IMR-90 (cell line): ENCODE measurements at regions not wholly inside any gene's neighbourhood (a gene's known extent, or its start where the extent isn't known, plus 50 kb on each side); places are given as distances from the start of the nearest gene placed in this dataset.

Experiments used
- ATAC-seq: fragments of 200-7000 bp; cut with Tn5 transposase; 2 replicates; pipeline ENCODE4 v1.9.1; 2020; ENCODE audit warnings: low read depth, mild to moderate bottlenecking, moderate library complexity
- BruUV-seq: library from RNA; stranded (reverse); fragments of 400-500 nt; replicated peaks from 2 replicates; lab custom pipeline; 2021; lab: Mats Ljungman, UMichigan
- CTCF ChIA-PET: fragments of 300-600 bp; formaldehyde crosslinking; extraction: SDS; loops from one replicate; lab custom pipeline; 2021; ENCODE audit warnings: antibody characterized with exemption; lab: Yijun Ruan, JAX
- POLR2A ChIA-PET: fragments of 300-600 bp; sonication (Branson Sonifier 250); formaldehyde crosslinking; loops from one replicate; lab custom pipeline; 2022; ENCODE audit warnings: antibody characterized with exemption; ENCODE audit not compliant: unreplicated experiment; lab: Charles Lee
- DNase-seq: peaks from one replicate; pipeline ENCODE4 v3.0.0; 2013
- H2AFZ ChIP-seq: replicated peaks from 2 replicates; pipeline ENCODE3; 2013; ENCODE audit warnings: low read length, mild to moderate bottlenecking; ENCODE audit not compliant: poor library complexity
- H2AK5ac ChIP-seq: 2 replicates; pipeline ENCODE4 v1.6.1; 2013; ENCODE audit warnings: low read depth, low read length, inconsistent platforms
- H2AK9ac ChIP-seq: replicated peaks from 2 replicates; pipeline ENCODE3; 2013; ENCODE audit warnings: mild to moderate bottlenecking, low read depth, low read length, moderate library complexity; ENCODE audit not compliant: poor library complexity
- H2BK120ac ChIP-seq: 2 replicates; pipeline ENCODE4 v1.6.1; 2013; ENCODE audit warnings: low read depth, low read length, inconsistent platforms
- H2BK15ac ChIP-seq: 3 replicates; pipeline ENCODE4 v1.6.1; 2013; ENCODE audit warnings: low read depth, low read length, inconsistent platforms
- H2BK20ac ChIP-seq: 2 replicates; pipeline ENCODE4 v1.6.1; 2013; ENCODE audit warnings: low read depth, mild to moderate bottlenecking, inconsistent platforms, low read length, moderate library complexity
- H2BK5ac ChIP-seq: 2 replicates; pipeline ENCODE4 v1.6.1; 2013; ENCODE audit warnings: mild to moderate bottlenecking, low read depth, low read length, inconsistent platforms; ENCODE audit not compliant: poor library complexity, severe bottlenecking
- H3K14ac ChIP-seq: replicated peaks from 2 replicates; pipeline ENCODE4 v1.6.1; 2013; ENCODE audit warnings: low read depth, low read length, inconsistent platforms
- H3K18ac ChIP-seq: 2 replicates; pipeline ENCODE4 v1.6.1; 2013; ENCODE audit warnings: low read depth, low read length, control low read depth
- H3K23ac ChIP-seq: 2 replicates; pipeline ENCODE4 v1.6.1; 2013; ENCODE audit warnings: low read depth, low read length, inconsistent platforms
- H3K27ac ChIP-seq: 2 replicates; pipeline ENCODE4 v1.5.1; 2013; ENCODE audit warnings: mild to moderate bottlenecking, control low read depth, low read length; ENCODE audit not compliant: insufficient read depth
- H3K27me3 ChIP-seq: 2 replicates; pipeline ENCODE4 v1.6.1; 2013; ENCODE audit warnings: low read length; ENCODE audit not compliant: control insufficient read depth, insufficient read depth
- H3K36me3 ChIP-seq: 2 replicates; pipeline ENCODE4 v1.6.1; 2013; ENCODE audit warnings: low read length, mixed read lengths; ENCODE audit not compliant: control insufficient read depth, insufficient read depth
- H3K4ac ChIP-seq: 2 replicates; pipeline ENCODE4 v1.6.1; 2013; ENCODE audit warnings: low read depth, low read length, inconsistent platforms
- H3K4me1 ChIP-seq: 2 replicates; pipeline ENCODE4 v1.6.1; 2013; ENCODE audit warnings: low read length, mixed read lengths; ENCODE audit not compliant: control insufficient read depth, insufficient read depth
- H3K4me2 ChIP-seq: 2 replicates; pipeline ENCODE4 v1.6.1; 2013; ENCODE audit warnings: low read depth, mild to moderate bottlenecking, control low read depth, low read length, moderate library complexity
- H3K4me3 ChIP-seq: 2 replicates; pipeline ENCODE4 v1.5.1; 2013; ENCODE audit warnings: low read depth, mild to moderate bottlenecking, control low read depth, low read length, moderate library complexity; ENCODE audit not compliant: insufficient read depth
- H3K56ac ChIP-seq: 2 replicates; pipeline ENCODE4 v1.6.1; 2013; ENCODE audit warnings: low read length, inconsistent platforms; ENCODE audit not compliant: insufficient read depth; ENCODE audit errors: extremely low read depth
- H3K79me1 ChIP-seq, 2 experiments: 2 replicates each; pipeline ENCODE4 v1.6.1; 2013; ENCODE audit warnings: low read length in 2 of 2, inconsistent platforms in 1 of 2, low read depth in 1 of 2
- H3K9ac ChIP-seq: 2 replicates; pipeline ENCODE4 v1.6.1; 2013; ENCODE audit warnings: low read depth, low read length, control low read depth
- H3K9me1 ChIP-seq: 2 replicates; pipeline ENCODE4 v1.6.1; 2013; ENCODE audit warnings: low read length, inconsistent platforms; ENCODE audit not compliant: insufficient read depth
- H3K9me3 ChIP-seq: 2 replicates; pipeline ENCODE4 v1.6.1; 2013; ENCODE audit warnings: low read length; ENCODE audit not compliant: control insufficient read depth, insufficient read depth
- H4K20me1 ChIP-seq: 2 replicates; pipeline ENCODE4 v1.6.1; 2013; ENCODE audit warnings: low read length, inconsistent platforms; ENCODE audit not compliant: insufficient read depth
- H4K5ac ChIP-seq: 2 replicates; pipeline ENCODE4 v1.6.1; 2013; ENCODE audit warnings: mild to moderate bottlenecking, low read depth, low read length, control low read depth
- H4K8ac ChIP-seq, 2 experiments: 2 replicates each; pipeline ENCODE4 v1.6.1; 2013; ENCODE audit warnings: low read depth in 2 of 2, low read length in 2 of 2, control low read depth in 1 of 2, inconsistent platforms in 1 of 2
- H4K91ac ChIP-seq: 2 replicates; pipeline ENCODE4 v1.6.1; 2013; ENCODE audit warnings: low read depth, low read length, inconsistent platforms; ENCODE audit not compliant: insufficient read depth
- BHLHE40 ChIP-seq: fragments of 150-350 bp; IDR thresholded peaks from 2 replicates; pipeline ENCODE4 v1.6.1; 2016; ENCODE audit warnings: mild to moderate bottlenecking, low read depth, low read length
- CEBPB ChIP-seq: IDR thresholded peaks from 2 replicates; pipeline ENCODE4 v1.6.1; 2012; ENCODE audit warnings: low read depth, low read length, improper control_type of control experiment
- CHD1 ChIP-seq: IDR thresholded peaks from 2 replicates; pipeline ENCODE4 v1.6.1; 2012; ENCODE audit warnings: low read depth, low read length, improper control_type of control experiment
- ELK1 ChIP-seq: fragments of 150-350 bp; IDR thresholded peaks from 2 replicates; pipeline ENCODE4 v1.6.1; 2016; ENCODE audit warnings: low read depth, mild to moderate bottlenecking, low read length, moderate library complexity, borderline replicate concordance
- FOS ChIP-seq: fragments of 150-350 bp; IDR thresholded peaks from 2 replicates; pipeline ENCODE4 v1.6.1; 2016; ENCODE audit warnings: low read depth, low read length
- MAFK ChIP-seq: IDR thresholded peaks from 2 replicates; pipeline ENCODE4 v1.6.1; 2012; ENCODE audit warnings: low read depth, low read length, improper control_type of control experiment
- MAZ ChIP-seq: IDR thresholded peaks from 2 replicates; pipeline ENCODE4 v1.6.1; 2012; ENCODE audit warnings: low read depth, mild to moderate bottlenecking, low read length, improper control_type of control experiment, moderate library complexity, borderline replicate concordance
- MXI1 ChIP-seq: IDR thresholded peaks from 2 replicates; pipeline ENCODE4 v1.6.1; 2012; ENCODE audit warnings: low read depth, mild to moderate bottlenecking, low read length, moderate library complexity, borderline replicate concordance
- NFE2L2 ChIP-seq: fragments of 150-350 bp; IDR thresholded peaks from 2 replicates; pipeline ENCODE4 v1.6.1; 2016; ENCODE audit warnings: low read depth, mild to moderate bottlenecking, low read length
- POLR2A ChIP-seq: IDR thresholded peaks from 2 replicates; pipeline ENCODE4 v1.6.1; 2012; ENCODE audit warnings: mild to moderate bottlenecking, low read depth, low read length
- RAD21 ChIP-seq: IDR thresholded peaks from 2 replicates; pipeline ENCODE4 v1.6.1; 2012; ENCODE audit warnings: low read length, improper control_type of control experiment
- RCOR1 ChIP-seq: IDR thresholded peaks from 2 replicates; pipeline ENCODE4 v1.6.1; 2012; ENCODE audit warnings: mild to moderate bottlenecking, low read length, improper control_type of control experiment; ENCODE audit not compliant: insufficient replicate concordance
- RFX5 ChIP-seq: IDR thresholded peaks from 2 replicates; pipeline ENCODE4 v1.8.0; 2012; ENCODE audit warnings: low read depth, mild to moderate bottlenecking, low read length, moderate library complexity
- SMC3 ChIP-seq: fragments of 150-350 bp; IDR thresholded peaks from 2 replicates; pipeline ENCODE4 v1.6.1; 2016; ENCODE audit warnings: low read depth, mild to moderate bottlenecking, antibody characterized with exemption, low read length, moderate library complexity
- WGBS, 2 experiments: methylation state at CpG; one replicate each; pipeline versions ENCODE4 v1.1.5 to v1.1.7; 2013; ENCODE audit warnings: missing lambda C conversion rate in 2 of 2; ENCODE audit not compliant: insufficient read length in 1 of 2; ENCODE audit errors: extremely low coverage in 2 of 2; 5-methylcytosine and 5-hydroxymethylcytosine counted together
- dilution Hi-C: fragments of 300-500 bp; cut with HindIII; formaldehyde crosslinking; loops from one replicate; pipeline ENCODE4 v1.14.3; 2018; ENCODE audit warnings: low sequenced_read_pairs; ENCODE audit not compliant: unreplicated experiment
- in situ Hi-C: fragments of 300-500 bp; cut with MboI; formaldehyde crosslinking; loops from 3 replicates; pipeline ENCODE4 v1.14.3; 2019; ENCODE audit warnings: low sequenced_read_pairs, inconsistent platforms, mixed read lengths
- intact Hi-C: fragments of 100-400 bp; cut with micrococcal nuclease; formaldehyde crosslinking; loops from 2 replicates; pipeline ENCODE4 v1.10.0; 2022
- TF ChIP-seq, protein P1 (sequence below): conservative IDR thresholded peaks from 2 replicates; pipeline ENCODE4 v1.5.1; 2012; ENCODE audit warnings: mild to moderate bottlenecking, low read depth, low read length, improper control_type of control experiment
- TF ChIP-seq, protein P2 (sequence below): fragments of 150-350 bp; IDR thresholded peaks from 2 replicates; pipeline ENCODE4 v1.6.1; 2017; ENCODE audit warnings: mild to moderate bottlenecking, antibody characterized with exemption, low read length, low read depth

DNA sequence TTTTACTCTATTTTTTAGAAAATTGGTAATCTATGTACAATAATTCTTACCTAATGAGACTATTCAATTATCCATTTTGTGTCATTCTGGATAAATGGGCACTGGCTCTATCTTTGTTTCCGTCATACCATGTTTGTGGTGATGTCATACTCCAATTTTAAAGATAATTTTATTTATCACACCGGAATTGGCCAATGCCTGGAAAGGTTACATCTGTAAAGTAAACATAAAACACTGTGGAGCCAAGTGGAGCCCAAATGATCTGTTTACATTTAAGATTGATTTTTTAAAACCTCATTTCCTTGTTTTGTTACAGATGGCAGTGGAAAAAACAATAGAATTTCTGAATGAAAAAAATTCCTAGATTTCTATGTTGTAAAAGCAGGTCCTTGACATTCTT, 120.2 kb upstream of the GPRIN3 start:
- H3K4me2 ChIP-seq = no peak overlapping the region
- dilution Hi-C loops (no loop called here), in situ Hi-C loops (no loop called here), intact Hi-C loops (no loop called here)
- H2BK5ac ChIP-seq = no peak overlapping the region
- POLR2A ChIA-PET = no interaction called here
- BruUV-seq = no TSS peak
- no peak overlapping the region for H3K4ac ChIP-seq
- H3K18ac ChIP-seq = no peak overlapping the region
- no peak overlapping the region for H3K9ac ChIP-seq
- no peaks in the 10 kb centered on the region for H3K4me1 ChIP-seq
- H3K27me3 ChIP-seq = peaks cover 3% of the 10 kb centered on the region; the same call in 1 of the 2 replicates
- CTCF ChIA-PET = no interaction called here
- no peak overlapping the region for H2AK5ac ChIP-seq
- no peak overlapping the region for H3K23ac ChIP-seq
- no CpG with 5 or more reads among the region's 2 CpGs for WGBS, 2 experiments
- H3K4me3 ChIP-seq = no peak overlapping the region
- TF ChIP-seq FOS (no peak), CEBPB (no peak), ELK1 (no peak), POLR2A (no peak), BHLHE40 (no peak), MAZ (no peak), SMC3 (no peak), RAD21 (no peak), RCOR1 (no peak), CHD1 (no peak), MXI1 (no peak), RFX5 (no peak), MAFK (no peak), NFE2L2 (no peak)
- TF ChIP-seq, protein P1, sequence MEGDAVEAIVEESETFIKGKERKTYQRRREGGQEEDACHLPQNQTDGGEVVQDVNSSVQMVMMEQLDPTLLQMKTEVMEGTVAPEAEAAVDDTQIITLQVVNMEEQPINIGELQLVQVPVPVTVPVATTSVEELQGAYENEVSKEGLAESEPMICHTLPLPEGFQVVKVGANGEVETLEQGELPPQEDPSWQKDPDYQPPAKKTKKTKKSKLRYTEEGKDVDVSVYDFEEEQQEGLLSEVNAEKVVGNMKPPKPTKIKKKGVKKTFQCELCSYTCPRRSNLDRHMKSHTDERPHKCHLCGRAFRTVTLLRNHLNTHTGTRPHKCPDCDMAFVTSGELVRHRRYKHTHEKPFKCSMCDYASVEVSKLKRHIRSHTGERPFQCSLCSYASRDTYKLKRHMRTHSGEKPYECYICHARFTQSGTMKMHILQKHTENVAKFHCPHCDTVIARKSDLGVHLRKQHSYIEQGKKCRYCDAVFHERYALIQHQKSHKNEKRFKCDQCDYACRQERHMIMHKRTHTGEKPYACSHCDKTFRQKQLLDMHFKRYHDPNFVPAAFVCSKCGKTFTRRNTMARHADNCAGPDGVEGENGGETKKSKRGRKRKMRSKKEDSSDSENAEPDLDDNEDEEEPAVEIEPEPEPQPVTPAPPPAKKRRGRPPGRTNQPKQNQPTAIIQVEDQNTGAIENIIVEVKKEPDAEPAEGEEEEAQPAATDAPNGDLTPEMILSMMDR = no peak
- TF ChIP-seq, protein P2, sequence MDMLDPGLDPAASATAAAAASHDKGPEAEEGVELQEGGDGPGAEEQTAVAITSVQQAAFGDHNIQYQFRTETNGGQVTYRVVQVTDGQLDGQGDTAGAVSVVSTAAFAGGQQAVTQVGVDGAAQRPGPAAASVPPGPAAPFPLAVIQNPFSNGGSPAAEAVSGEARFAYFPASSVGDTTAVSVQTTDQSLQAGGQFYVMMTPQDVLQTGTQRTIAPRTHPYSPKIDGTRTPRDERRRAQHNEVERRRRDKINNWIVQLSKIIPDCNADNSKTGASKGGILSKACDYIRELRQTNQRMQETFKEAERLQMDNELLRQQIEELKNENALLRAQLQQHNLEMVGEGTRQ = no peak
- H3K36me3 ChIP-seq = no peaks in the 10 kb centered on the region
- no peak overlapping the region for H2BK20ac ChIP-seq
- H3K9me3 ChIP-seq = no peaks in the 10 kb centered on the region
- H3K27ac ChIP-seq = no peak overlapping the region
- H2BK120ac ChIP-seq = no peak overlapping the region
- no peaks in the 10 kb centered on the region for H3K79me1 ChIP-seq
- H3K9me1 ChIP-seq = no peaks in the 10 kb centered on the region
- H4K20me1 ChIP-seq = no peaks in the 10 kb centered on the region
- no peak for ATAC-seq
- H4K5ac ChIP-seq = no peak overlapping the region
- H2AFZ ChIP-seq = no peak overlapping the region
- no peak overlapping the region for H3K56ac ChIP-seq
- no peak overlapping the region for H3K14ac ChIP-seq
- no peak overlapping the region for H4K8ac ChIP-seq
- H4K91ac ChIP-seq = no peak overlapping the region
- H2AK9ac ChIP-seq = no peak overlapping the region
- no peak overlapping the region for H2BK15ac ChIP-seq
- DNase-seq = no peak
